Mammary epithelial cell (primary cell): ENCODE measurements at regions not wholly inside any gene's neighbourhood (a gene's known extent, or its start where the extent isn't known, plus 50 kb on each side); places are given as distances from the start of the nearest gene placed in this dataset.

ENCODE experiments used
- EZH2 ChIP-seq: IDR thresholded peaks from 2 replicates; pipeline ENCODE4 v1.6.1; 2012; ENCODE audit warnings: low read length, inconsistent platforms, borderline replicate concordance
- TF ChIP-seq, protein P1 (sequence below), 2 donors: IDR thresholded peaks in 1 of 2; conservative IDR thresholded peaks in 1 of 2; 2 replicates each; pipeline ENCODE4 v1.5.1; 2011 to 2012; ENCODE audit warnings: inconsistent platforms in 2 of 2, low read length in 2 of 2, mild to moderate bottlenecking in 2 of 2, control low read depth in 1 of 2, low read depth in 1 of 2; ENCODE audit not compliant: insufficient read depth in 1 of 2; ENCODE audit errors: extremely low read depth in 1 of 2

DNA sequence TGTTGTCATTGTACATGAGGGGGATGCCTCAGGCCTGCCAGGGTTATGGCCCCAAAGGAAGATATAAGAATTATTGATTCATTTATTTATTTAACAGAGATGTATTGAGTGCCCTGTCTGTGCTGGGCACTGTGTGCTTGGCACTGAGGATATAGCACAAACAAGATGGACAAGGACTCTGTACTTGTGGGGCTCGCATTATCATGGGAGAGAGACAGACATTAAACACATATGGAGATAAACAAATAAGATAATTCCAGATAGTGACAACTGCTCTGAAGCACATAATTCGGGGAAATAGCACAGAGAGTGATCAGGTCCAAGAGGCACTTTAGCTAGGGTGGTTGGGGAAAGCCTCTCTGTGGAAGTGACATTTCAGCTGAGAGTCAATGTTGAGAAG is 119.8 kb upstream of the ARHGAP20 start:
- no peak for TF ChIP-seq EZH2
- TF ChIP-seq, protein P1, sequence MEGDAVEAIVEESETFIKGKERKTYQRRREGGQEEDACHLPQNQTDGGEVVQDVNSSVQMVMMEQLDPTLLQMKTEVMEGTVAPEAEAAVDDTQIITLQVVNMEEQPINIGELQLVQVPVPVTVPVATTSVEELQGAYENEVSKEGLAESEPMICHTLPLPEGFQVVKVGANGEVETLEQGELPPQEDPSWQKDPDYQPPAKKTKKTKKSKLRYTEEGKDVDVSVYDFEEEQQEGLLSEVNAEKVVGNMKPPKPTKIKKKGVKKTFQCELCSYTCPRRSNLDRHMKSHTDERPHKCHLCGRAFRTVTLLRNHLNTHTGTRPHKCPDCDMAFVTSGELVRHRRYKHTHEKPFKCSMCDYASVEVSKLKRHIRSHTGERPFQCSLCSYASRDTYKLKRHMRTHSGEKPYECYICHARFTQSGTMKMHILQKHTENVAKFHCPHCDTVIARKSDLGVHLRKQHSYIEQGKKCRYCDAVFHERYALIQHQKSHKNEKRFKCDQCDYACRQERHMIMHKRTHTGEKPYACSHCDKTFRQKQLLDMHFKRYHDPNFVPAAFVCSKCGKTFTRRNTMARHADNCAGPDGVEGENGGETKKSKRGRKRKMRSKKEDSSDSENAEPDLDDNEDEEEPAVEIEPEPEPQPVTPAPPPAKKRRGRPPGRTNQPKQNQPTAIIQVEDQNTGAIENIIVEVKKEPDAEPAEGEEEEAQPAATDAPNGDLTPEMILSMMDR (conservative IDR thresholded peaks at IDR 0.05 in 1 of 2, IDR thresholded peaks at IDR 0.05 in 1 of 2; ENCODE audit: extremely low read depth in 1 of 2, insufficient read depth in 1 of 2, low read depth in 1 of 2, low read length in 2 of 2) = no peak
